IMR-90 (cell line): ENCODE measurements at regions not wholly inside any gene's neighbourhood (a gene's known extent, or its start where the extent isn't known, plus 50 kb on each side); places are given as distances from the start of the nearest gene placed in this dataset.

ENCODE experiments used
- ATAC-seq: fragments of 200-7000 bp; cut with Tn5 transposase; 2 replicates; pipeline ENCODE4 v1.9.1; 2020; ENCODE audit warnings: low read depth, mild to moderate bottlenecking, moderate library complexity
- BruUV-seq: library from RNA; stranded (reverse); fragments of 400-500 nt; replicated peaks from 2 replicates; lab custom pipeline; 2021; lab: Mats Ljungman, UMichigan
- CTCF ChIA-PET: fragments of 300-600 bp; formaldehyde crosslinking; extraction: SDS; loops from one replicate; lab custom pipeline; 2021; ENCODE audit warnings: antibody characterized with exemption; lab: Yijun Ruan, JAX
- POLR2A ChIA-PET: fragments of 300-600 bp; sonication (Branson Sonifier 250); formaldehyde crosslinking; loops from one replicate; lab custom pipeline; 2022; ENCODE audit warnings: antibody characterized with exemption; ENCODE audit not compliant: unreplicated experiment; lab: Charles Lee
- DNase-seq: peaks from one replicate; pipeline ENCODE4 v3.0.0; 2013
- H2AFZ ChIP-seq: replicated peaks from 2 replicates; pipeline ENCODE3; 2013; ENCODE audit warnings: low read length, mild to moderate bottlenecking; ENCODE audit not compliant: poor library complexity
- H2AK5ac ChIP-seq: 2 replicates; pipeline ENCODE4 v1.6.1; 2013; ENCODE audit warnings: low read depth, low read length, inconsistent platforms
- H2AK9ac ChIP-seq: replicated peaks from 2 replicates; pipeline ENCODE3; 2013; ENCODE audit warnings: mild to moderate bottlenecking, low read depth, low read length, moderate library complexity; ENCODE audit not compliant: poor library complexity
- H2BK120ac ChIP-seq: 2 replicates; pipeline ENCODE4 v1.6.1; 2013; ENCODE audit warnings: low read depth, low read length, inconsistent platforms
- H2BK15ac ChIP-seq: 3 replicates; pipeline ENCODE4 v1.6.1; 2013; ENCODE audit warnings: low read depth, low read length, inconsistent platforms
- H2BK20ac ChIP-seq: 2 replicates; pipeline ENCODE4 v1.6.1; 2013; ENCODE audit warnings: low read depth, mild to moderate bottlenecking, inconsistent platforms, low read length, moderate library complexity
- H2BK5ac ChIP-seq: 2 replicates; pipeline ENCODE4 v1.6.1; 2013; ENCODE audit warnings: mild to moderate bottlenecking, low read depth, low read length, inconsistent platforms; ENCODE audit not compliant: poor library complexity, severe bottlenecking
- H3K14ac ChIP-seq: replicated peaks from 2 replicates; pipeline ENCODE4 v1.6.1; 2013; ENCODE audit warnings: low read depth, low read length, inconsistent platforms
- H3K18ac ChIP-seq: 2 replicates; pipeline ENCODE4 v1.6.1; 2013; ENCODE audit warnings: low read depth, low read length, control low read depth
- H3K23ac ChIP-seq: 2 replicates; pipeline ENCODE4 v1.6.1; 2013; ENCODE audit warnings: low read depth, low read length, inconsistent platforms
- H3K27ac ChIP-seq: 2 replicates; pipeline ENCODE4 v1.5.1; 2013; ENCODE audit warnings: mild to moderate bottlenecking, control low read depth, low read length; ENCODE audit not compliant: insufficient read depth
- H3K27me3 ChIP-seq: 2 replicates; pipeline ENCODE4 v1.6.1; 2013; ENCODE audit warnings: low read length; ENCODE audit not compliant: control insufficient read depth, insufficient read depth
- H3K36me3 ChIP-seq: 2 replicates; pipeline ENCODE4 v1.6.1; 2013; ENCODE audit warnings: low read length, mixed read lengths; ENCODE audit not compliant: control insufficient read depth, insufficient read depth
- H3K4ac ChIP-seq: 2 replicates; pipeline ENCODE4 v1.6.1; 2013; ENCODE audit warnings: low read depth, low read length, inconsistent platforms
- H3K4me1 ChIP-seq: 2 replicates; pipeline ENCODE4 v1.6.1; 2013; ENCODE audit warnings: low read length, mixed read lengths; ENCODE audit not compliant: control insufficient read depth, insufficient read depth
- H3K4me2 ChIP-seq: 2 replicates; pipeline ENCODE4 v1.6.1; 2013; ENCODE audit warnings: low read depth, mild to moderate bottlenecking, control low read depth, low read length, moderate library complexity
- H3K4me3 ChIP-seq: 2 replicates; pipeline ENCODE4 v1.5.1; 2013; ENCODE audit warnings: low read depth, mild to moderate bottlenecking, control low read depth, low read length, moderate library complexity; ENCODE audit not compliant: insufficient read depth
- H3K56ac ChIP-seq: 2 replicates; pipeline ENCODE4 v1.6.1; 2013; ENCODE audit warnings: low read length, inconsistent platforms; ENCODE audit not compliant: insufficient read depth; ENCODE audit errors: extremely low read depth
- H3K79me1 ChIP-seq, 2 experiments: 2 replicates each; pipeline ENCODE4 v1.6.1; 2013; ENCODE audit warnings: low read length in 2 of 2, inconsistent platforms in 1 of 2, low read depth in 1 of 2
- H3K9ac ChIP-seq: 2 replicates; pipeline ENCODE4 v1.6.1; 2013; ENCODE audit warnings: low read depth, low read length, control low read depth
- H3K9me1 ChIP-seq: 2 replicates; pipeline ENCODE4 v1.6.1; 2013; ENCODE audit warnings: low read length, inconsistent platforms; ENCODE audit not compliant: insufficient read depth
- H3K9me3 ChIP-seq: 2 replicates; pipeline ENCODE4 v1.6.1; 2013; ENCODE audit warnings: low read length; ENCODE audit not compliant: control insufficient read depth, insufficient read depth
- H4K20me1 ChIP-seq: 2 replicates; pipeline ENCODE4 v1.6.1; 2013; ENCODE audit warnings: low read length, inconsistent platforms; ENCODE audit not compliant: insufficient read depth
- H4K5ac ChIP-seq: 2 replicates; pipeline ENCODE4 v1.6.1; 2013; ENCODE audit warnings: mild to moderate bottlenecking, low read depth, low read length, control low read depth
- H4K8ac ChIP-seq, 2 experiments: 2 replicates each; pipeline ENCODE4 v1.6.1; 2013; ENCODE audit warnings: low read depth in 2 of 2, low read length in 2 of 2, control low read depth in 1 of 2, inconsistent platforms in 1 of 2
- H4K91ac ChIP-seq: 2 replicates; pipeline ENCODE4 v1.6.1; 2013; ENCODE audit warnings: low read depth, low read length, inconsistent platforms; ENCODE audit not compliant: insufficient read depth
- MAFK ChIP-seq: IDR thresholded peaks from 2 replicates; pipeline ENCODE4 v1.6.1; 2012; ENCODE audit warnings: low read depth, low read length, improper control_type of control experiment
- MXI1 ChIP-seq: IDR thresholded peaks from 2 replicates; pipeline ENCODE4 v1.6.1; 2012; ENCODE audit warnings: low read depth, mild to moderate bottlenecking, low read length, moderate library complexity, borderline replicate concordance
- POLR2A ChIP-seq: IDR thresholded peaks from 2 replicates; pipeline ENCODE4 v1.6.1; 2012; ENCODE audit warnings: mild to moderate bottlenecking, low read depth, low read length
- RCOR1 ChIP-seq: IDR thresholded peaks from 2 replicates; pipeline ENCODE4 v1.6.1; 2012; ENCODE audit warnings: mild to moderate bottlenecking, low read length, improper control_type of control experiment; ENCODE audit not compliant: insufficient replicate concordance
- WGBS, 2 experiments: methylation state at CpG; one replicate each; pipeline versions ENCODE4 v1.1.5 to v1.1.7; 2013; ENCODE audit warnings: missing lambda C conversion rate in 2 of 2; ENCODE audit not compliant: insufficient read length in 1 of 2; ENCODE audit errors: extremely low coverage in 2 of 2; 5-methylcytosine and 5-hydroxymethylcytosine counted together
- dilution Hi-C: fragments of 300-500 bp; cut with HindIII; formaldehyde crosslinking; loops from one replicate; pipeline ENCODE4 v1.14.3; 2018; ENCODE audit warnings: low sequenced_read_pairs; ENCODE audit not compliant: unreplicated experiment
- in situ Hi-C: fragments of 300-500 bp; cut with MboI; formaldehyde crosslinking; loops from 3 replicates; pipeline ENCODE4 v1.14.3; 2019; ENCODE audit warnings: low sequenced_read_pairs, inconsistent platforms, mixed read lengths
- intact Hi-C: fragments of 100-400 bp; cut with micrococcal nuclease; formaldehyde crosslinking; loops from 2 replicates; pipeline ENCODE4 v1.10.0; 2022

DNA sequence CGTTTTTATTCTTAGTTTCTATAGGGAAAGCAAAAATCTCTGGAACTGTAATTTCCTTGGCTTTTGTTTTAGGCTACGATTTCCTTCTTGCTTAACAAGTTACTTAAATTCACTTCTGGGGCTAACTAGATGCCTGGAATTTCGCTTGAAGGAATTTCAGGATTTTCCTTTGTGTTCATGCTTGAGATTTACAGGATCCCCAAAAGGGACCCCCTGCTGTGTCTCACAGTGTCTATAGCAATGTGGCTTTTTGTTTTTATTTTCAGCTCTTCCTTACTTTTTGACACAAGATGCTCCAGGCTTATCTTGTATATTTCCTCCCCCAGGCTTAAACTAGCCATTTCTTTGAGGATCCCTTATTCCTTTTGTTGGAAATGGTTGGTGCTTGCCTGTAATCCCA lies 95.5 kb upstream of the DPPA4 start:
- Histone ChIP-seq H3K27me3 (no peaks in the 10 kb centered on the region), H4K5ac (no peak overlapping the region), H3K36me3 (no peaks in the 10 kb centered on the region), H3K9ac (no peak overlapping the region), H2BK5ac (no peak overlapping the region), H3K79me1 (no peaks in the 10 kb centered on the region), H3K9me3 (peaks cover 7% of the 10 kb centered on the region; the same call in 1 of the 2 replicates), H2BK15ac (no peak overlapping the region), H2BK20ac (no peak overlapping the region), H3K4me2 (no peak overlapping the region), H3K4ac (no peak overlapping the region), H2AFZ (no peak overlapping the region), H3K23ac (no peak overlapping the region), H2AK9ac (no peak overlapping the region), H2AK5ac (no peak overlapping the region), H3K18ac (no peak overlapping the region), H3K27ac (no peak overlapping the region), H3K9me1 (no peaks in the 10 kb centered on the region), H2BK120ac (no peak overlapping the region), H3K4me3 (no peak overlapping the region), H4K91ac (no peak overlapping the region), H3K4me1 (no peaks in the 10 kb centered on the region), H3K56ac (no peak overlapping the region), H4K20me1 (no peaks in the 10 kb centered on the region), H4K8ac (no peak overlapping the region), H3K14ac (no peak overlapping the region)
- in situ Hi-C loops = no loop called here
- no peak for DNase-seq
- intact Hi-C loops = no loop called here
- no CpG with 5 or more reads among the region's 3 CpGs for WGBS, 2 experiments
- no peak for TF ChIP-seq RCOR1
- TF ChIP-seq MXI1 = no peak
- no peak for TF ChIP-seq POLR2A
- no peak for TF ChIP-seq MAFK
- no TSS peak for BruUV-seq
- no peak for ATAC-seq
- dilution Hi-C loops = no loop called here
- ChIA-PET CTCF (no interaction called here), POLR2A (no interaction called here)
